Panc1 (cell line): ENCODE measurements at regions not wholly inside any gene's neighbourhood (a gene's known extent, or its start where the extent isn't known, plus 50 kb on each side); places are given as distances from the start of the nearest gene placed in this dataset.

Source experiments
- CTCF ChIP-seq: fragments of 450-650 bp; IDR thresholded peaks from 2 replicates; pipeline ENCODE4 v1.5.1; 2017; ENCODE audit warnings: mild to moderate bottlenecking
- POLR2AphosphoS5 ChIP-seq: IDR thresholded peaks from 2 replicates; pipeline ENCODE4 v1.6.1; 2012; ENCODE audit warnings: mild to moderate bottlenecking, low read depth, low read length, moderate library complexity
- REST ChIP-seq, 2 experiments: IDR thresholded peaks; 2 replicates each; pipeline ENCODE4 v1.6.1; 2011 to 2012; ENCODE audit warnings: low read depth in 2 of 2, control low read depth in 1 of 2, low read length in 1 of 2, mild to moderate bottlenecking in 1 of 2, moderate library complexity in 1 of 2; ENCODE audit not compliant: insufficient read depth in 1 of 2
- SIN3A ChIP-seq: IDR thresholded peaks from 2 replicates; pipeline ENCODE4 v1.6.1; 2012; ENCODE audit warnings: low read depth, mild to moderate bottlenecking, low read length, moderate library complexity, borderline replicate concordance; ENCODE audit not compliant: insufficient read depth
- TCF7L2 ChIP-seq: IDR thresholded peaks from 2 replicates; pipeline ENCODE4 v1.6.1; 2011; ENCODE audit warnings: mild to moderate bottlenecking, low read depth, low read length, inconsistent platforms

GRCh38 chr2:164220265-164220664, 401.0 kb downstream of the GRB14 start:
- TF ChIP-seq CTCF, result no peak
- no peak for TF ChIP-seq POLR2AphosphoS5
- no peak for TF ChIP-seq REST (IDR thresholded peaks at IDR 0.05; ENCODE audit: insufficient read depth in 1 of 2, low read depth in 2 of 2, low read length in 1 of 2)
- TF ChIP-seq SIN3A, result no peak
- TF ChIP-seq TCF7L2, result no peak
